ENCODE measurements at regions not wholly inside any gene's neighbourhood (a gene's known extent, or its start where the extent isn't known, plus 50 kb on each side); places are given as distances from the start of the nearest gene placed in this dataset.

GRCh38 chr2:195021711-195022507 lies 635.1 kb upstream of the SLC39A10 start:
- H3K4me1 ChIP-seq (ENCODE audit: control insufficient read depth, insufficient read depth, low read length): no peaks in the 10 kb centered on the region
- ChIA-PET CTCF (no interaction called here), POLR2A (no interaction called here)
- H3K36me3 ChIP-seq (ENCODE audit: control insufficient read depth in 2 of 2, insufficient read depth in 1 of 2, low read length in 2 of 2): no peaks in the 10 kb centered on the region
- no peaks in the 10 kb centered on the region for H3K9me3 ChIP-seq (ENCODE audit: control insufficient read depth, insufficient read depth, low read depth, low read length)
- TF ChIP-seq BCL11A (tag by site-specific recombination; IDR thresholded peaks at IDR 0.05; ENCODE audit: low read depth) (no peak), ZNF433 (tag by site-specific recombination; IDR thresholded peaks at IDR 0.05; ENCODE audit: low read depth) (no peak)
- H3K4me3 ChIP-seq (ENCODE audit: low read depth, low read length): no peak overlapping the region
- H3K27ac ChIP-seq (ENCODE audit: extremely low read depth, low read depth, low read length): no peak overlapping the region

- CTCF ChIA-PET: no interaction called here
- no peaks in the 10 kb centered on the region for H3K36me3 ChIP-seq (ENCODE audit: control insufficient read depth in 2 of 2, insufficient read depth in 1 of 2, low read length in 2 of 2)
- POLR2A ChIA-PET: no interaction called here
- H3K4me1 ChIP-seq (ENCODE audit: control insufficient read depth, insufficient read depth, low read length): no peaks in the 10 kb centered on the region
- TF ChIP-seq ZSCAN16 (tag by site-specific recombination; IDR thresholded peaks at IDR 0.05): no peak
- no peak for TF ChIP-seq ZNF501 (tag by site-specific recombination; IDR thresholded peaks at IDR 0.05)
- no peak for TF ChIP-seq ZSCAN23 (tag by site-specific recombination; IDR thresholded peaks at IDR 0.05)
- no peak for TF ChIP-seq ZNF830 (tag by site-specific recombination; IDR thresholded peaks at IDR 0.05; ENCODE audit: low read depth)
- TF ChIP-seq INSM2 (tag by site-specific recombination; IDR thresholded peaks at IDR 0.05): no peak
- no peak for TF ChIP-seq ZNF114 (tag by site-specific recombination; IDR thresholded peaks at IDR 0.05)
- TF ChIP-seq ZNF292 (tag by site-specific recombination; IDR thresholded peaks at IDR 0.05; ENCODE audit: borderline replicate concordance, low read depth): no peak
- TF ChIP-seq RBAK (tag by site-specific recombination; IDR thresholded peaks at IDR 0.05): no peak
- TF ChIP-seq ZNF26 (tag by site-specific recombination; IDR thresholded peaks at IDR 0.05): no peak
- no peak for TF ChIP-seq HOXA7 (CRISPR knock-in tag; IDR thresholded peaks at IDR 0.05; ENCODE audit: borderline replicate concordance)
- no peak for TF ChIP-seq ZNF677 (tag by site-specific recombination; IDR thresholded peaks at IDR 0.05)
- TF ChIP-seq ZNF157 (tag by site-specific recombination; IDR thresholded peaks at IDR 0.05): no peak
- TF ChIP-seq PRDM10 (tag by site-specific recombination; IDR thresholded peaks at IDR 0.05): no peak
- no peak for TF ChIP-seq ZNF629 (tag by site-specific recombination; IDR thresholded peaks at IDR 0.05)
- TF ChIP-seq ZXDB (tag by site-specific recombination; IDR thresholded peaks at IDR 0.05): no peak
- TF ChIP-seq WT1 (tag by site-specific recombination; IDR thresholded peaks at IDR 0.05): no peak
- no peak for TF ChIP-seq ZNF529 (tag by site-specific recombination; IDR thresholded peaks at IDR 0.05; ENCODE audit: insufficient replicate concordance)
- TF ChIP-seq ZNF416 (tag by site-specific recombination; IDR thresholded peaks at IDR 0.05): no peak
- TF ChIP-seq ZNF132 (tag by site-specific recombination; IDR thresholded peaks at IDR 0.05; ENCODE audit: borderline replicate concordance): no peak
- no peaks in the 10 kb centered on the region for H3K9me3 ChIP-seq (ENCODE audit: control insufficient read depth, insufficient read depth, low read depth, low read length)
- H3K4me3 ChIP-seq (ENCODE audit: low read depth, low read length): no peak overlapping the region
- H3K27ac ChIP-seq (ENCODE audit: extremely low read depth, low read depth, low read length): no peak overlapping the region
These were observed 638.6 kb upstream of the SLC39A10 start for GRCh38 chr2:195018462-195018861.
